HCEC 1CT (cell line): ENCODE measurements at regions not wholly inside any gene's neighbourhood (a gene's known extent, or its start where the extent isn't known, plus 50 kb on each side); places are given as distances from the start of the nearest gene placed in this dataset.

Source experiments
- DNase-seq: peaks from one replicate; pipeline ENCODE4 v3.0.0-alpha.2; 2017

DNA sequence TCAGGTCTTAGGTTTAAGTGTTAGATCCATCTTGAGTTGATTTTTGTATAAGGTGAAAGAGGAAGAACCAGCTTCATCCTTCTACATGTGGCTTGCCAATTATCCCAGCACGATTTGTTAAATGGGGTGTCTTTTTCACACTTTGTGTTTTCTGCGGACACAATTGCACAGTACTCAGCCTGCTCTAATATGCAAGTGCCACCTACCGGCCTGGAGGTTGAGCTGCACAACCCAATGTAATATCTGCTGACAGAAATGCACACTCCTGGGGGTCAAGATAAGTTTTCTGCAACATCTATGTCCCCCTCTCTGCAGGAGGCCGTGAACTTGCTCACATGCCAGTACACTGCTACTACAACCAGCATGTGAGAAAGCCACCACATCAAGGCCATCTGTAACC is 791.9 kb upstream of the ROBO1 start:
- DNase-seq, result no peak

DNA sequence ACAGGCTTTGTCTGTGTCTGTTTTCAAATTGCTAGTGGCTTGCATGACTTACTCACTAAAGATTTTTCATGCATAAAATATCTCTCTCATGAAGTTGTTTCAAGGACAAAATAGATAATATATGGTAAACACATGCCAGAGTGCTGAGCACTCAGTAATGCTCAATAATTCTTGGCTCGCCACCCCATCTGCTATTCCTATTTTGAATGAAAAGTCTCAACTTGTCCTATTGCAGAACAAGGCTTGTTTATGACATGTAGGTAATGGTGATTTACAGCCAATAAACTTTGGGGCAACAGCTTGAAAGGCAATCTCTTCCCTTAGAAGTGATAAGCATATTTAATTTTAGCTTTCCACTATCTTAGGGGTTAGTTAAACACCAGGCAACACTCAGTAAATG is 789.0 kb upstream of the ROBO1 start:
- no peak for DNase-seq

DNA sequence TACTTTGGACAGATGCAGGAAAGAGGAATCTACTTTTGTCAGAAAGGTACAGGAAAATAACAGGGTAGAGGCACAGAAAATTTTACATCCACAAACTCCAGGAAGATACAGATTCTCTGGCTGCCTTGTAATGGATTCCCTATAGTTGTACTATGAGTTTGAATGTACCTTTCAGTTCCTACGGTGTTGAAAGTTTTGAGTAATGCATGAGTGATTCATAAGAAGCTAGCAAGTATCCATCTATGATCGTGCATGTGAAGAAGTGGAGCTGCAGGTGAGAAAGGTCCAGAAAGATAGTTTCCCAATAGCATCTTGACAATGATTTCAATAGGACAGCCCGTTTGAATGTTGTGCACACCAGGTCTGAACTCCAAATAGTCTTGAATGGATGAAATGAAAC is 786.5 kb upstream of the ROBO1 start:
- no peak for DNase-seq

DNA sequence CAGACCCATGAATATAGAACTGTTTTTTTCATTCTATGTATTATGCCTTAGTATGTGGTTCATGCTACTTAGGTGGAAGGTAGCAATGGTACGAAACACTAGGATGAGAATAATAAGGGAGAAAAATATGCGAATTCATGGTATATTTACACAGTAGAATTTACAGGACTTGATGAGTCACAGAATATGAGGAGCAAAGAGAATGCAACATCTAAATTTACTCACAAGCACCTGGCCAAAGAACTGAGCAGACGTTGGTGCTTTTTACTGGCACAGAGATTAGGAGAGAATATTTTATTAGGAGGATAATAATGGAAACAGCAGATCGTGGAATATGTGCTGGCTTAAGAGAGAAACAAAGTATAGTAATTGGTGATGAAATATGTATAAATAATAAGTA is 785.4 kb upstream of the ROBO1 start:
- no peak for DNase-seq

DNA sequence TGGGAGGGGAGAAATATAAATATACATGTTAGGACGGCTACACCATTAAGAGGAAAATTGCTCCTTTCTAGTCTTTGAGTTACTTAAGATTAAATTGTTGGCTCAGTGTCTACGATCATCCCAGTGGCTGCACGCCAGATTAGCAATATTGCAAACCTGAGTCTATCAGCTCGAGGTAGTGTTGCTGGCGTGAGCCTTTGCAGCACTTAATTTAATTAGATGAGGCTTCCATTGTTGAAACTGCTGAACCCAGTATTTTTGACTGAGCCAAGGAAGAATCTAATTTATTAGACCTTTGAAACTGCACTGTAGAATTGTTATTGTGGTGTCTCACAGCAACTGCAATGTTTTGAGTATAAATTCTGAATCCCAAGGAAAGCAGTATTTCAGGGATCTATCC is 782.4 kb upstream of the ROBO1 start:
- DNase-seq, result no peak

DNA sequence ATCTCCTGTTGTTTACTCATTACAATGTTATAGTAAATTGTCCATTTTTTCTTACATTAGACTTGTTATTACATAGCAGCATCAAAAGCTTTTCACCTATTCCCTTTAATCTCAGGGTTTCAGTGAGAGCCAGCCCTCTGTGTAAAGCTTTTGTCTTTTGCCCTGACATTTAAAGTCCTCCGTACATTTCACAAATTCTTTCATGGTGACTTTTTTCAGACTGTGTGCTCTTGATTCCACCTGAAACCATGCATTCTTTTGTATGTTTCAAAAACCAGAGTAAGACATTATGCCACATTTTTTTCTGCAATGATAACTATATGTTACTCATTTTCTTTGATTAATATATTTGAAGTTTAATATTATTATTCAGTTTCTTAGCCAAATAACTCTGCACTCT is 781.4 kb upstream of the ROBO1 start:
- DNase-seq, result no peak

DNA sequence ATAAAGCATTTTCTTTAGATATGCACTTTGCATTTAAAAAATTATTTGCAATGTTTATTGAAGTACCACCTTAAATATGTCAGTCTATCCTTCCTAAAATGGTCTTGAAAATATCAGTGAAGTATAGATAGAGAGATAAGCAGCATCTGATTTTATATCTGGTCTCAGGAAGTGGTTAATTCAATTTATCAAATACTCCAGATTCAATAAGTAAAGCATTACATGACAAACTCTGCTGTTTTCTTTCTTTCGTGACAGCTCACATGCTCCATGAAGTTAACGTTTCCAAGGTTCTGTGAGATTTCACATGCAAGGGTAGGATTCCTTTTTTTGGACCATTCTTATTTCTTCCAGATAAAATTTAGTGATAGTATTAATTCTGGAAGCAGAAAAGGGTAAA is 775.4 kb upstream of the ROBO1 start:
- no peak for DNase-seq

DNA sequence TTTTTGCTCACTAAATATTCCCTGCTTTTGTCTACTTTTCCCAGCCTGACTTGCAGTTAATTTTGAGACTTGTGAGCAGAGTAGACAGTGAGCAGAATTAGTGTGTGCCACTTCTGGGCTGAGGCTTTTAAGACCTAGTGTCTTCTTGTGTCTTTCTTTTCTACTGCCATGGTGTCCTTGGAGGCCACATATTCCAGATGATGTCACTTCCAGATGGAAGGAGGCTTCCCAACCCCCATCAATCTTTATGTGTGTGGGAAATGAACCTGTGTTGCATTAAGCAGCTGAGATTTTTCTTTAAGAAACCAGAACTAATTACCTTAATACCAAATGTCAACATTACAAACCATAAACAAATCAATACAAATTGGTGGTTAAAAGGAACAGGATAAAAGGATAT is 774.7 kb upstream of the ROBO1 start:
- no peak for DNase-seq

DNA sequence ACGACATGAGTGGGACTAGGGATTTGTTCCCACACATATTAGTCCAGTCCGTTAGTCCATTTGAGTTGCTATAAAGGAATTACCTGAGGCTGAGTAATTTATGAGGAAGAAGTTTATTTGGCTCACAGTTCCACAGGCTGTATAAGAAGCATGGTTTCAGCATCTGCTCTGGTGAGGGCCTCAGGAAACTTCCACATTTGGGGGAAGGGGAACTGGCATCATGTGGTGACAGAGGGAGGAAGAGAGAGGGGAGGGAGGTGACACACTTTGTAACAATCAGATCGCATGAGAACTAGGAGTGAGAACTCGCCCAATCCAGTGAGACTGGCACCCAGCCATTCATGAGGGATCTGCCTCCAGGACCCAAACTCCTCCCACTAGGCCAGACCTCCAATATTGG is 769.9 kb upstream of the ROBO1 start:
- no peak for DNase-seq

DNA sequence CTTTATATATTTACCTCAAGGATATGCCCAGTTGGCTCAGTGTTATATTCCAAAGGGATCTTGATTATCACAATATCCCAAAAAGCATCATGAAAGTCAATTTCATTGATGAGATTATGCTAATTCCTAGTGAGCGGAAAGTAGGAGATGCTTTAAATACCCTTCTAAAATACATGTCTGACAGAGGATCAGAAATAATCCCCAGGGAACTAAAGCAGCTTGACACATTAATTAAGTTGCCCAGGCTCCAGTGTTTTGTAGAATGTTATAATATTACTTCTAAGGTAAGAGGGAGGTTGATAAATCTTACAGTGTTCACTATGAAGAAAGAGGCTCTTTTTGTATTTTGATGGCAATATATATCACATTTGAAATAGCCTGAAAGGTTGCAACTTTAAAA is 767.5 kb upstream of the ROBO1 start:
- DNase-seq, result no peak

DNA sequence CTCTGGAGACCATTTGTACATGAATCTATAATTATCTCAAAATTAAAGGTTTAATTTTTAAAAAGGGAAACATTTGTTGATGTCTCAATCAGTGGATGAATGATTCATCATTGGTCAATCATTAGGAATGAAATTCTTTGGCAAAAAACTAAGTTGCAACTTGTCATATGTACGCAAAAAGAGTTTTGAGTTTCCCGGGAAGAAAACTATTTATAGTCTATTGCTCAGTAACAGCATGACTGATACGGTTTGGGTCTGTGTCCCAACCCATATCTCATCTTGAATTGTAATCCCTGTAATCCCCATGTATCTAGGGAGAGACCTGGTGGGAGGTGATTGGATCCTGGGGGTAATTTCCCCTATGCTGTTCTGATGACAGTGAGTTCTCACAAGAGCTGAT is 765.8 kb upstream of the ROBO1 start:
- no peak for DNase-seq

DNA sequence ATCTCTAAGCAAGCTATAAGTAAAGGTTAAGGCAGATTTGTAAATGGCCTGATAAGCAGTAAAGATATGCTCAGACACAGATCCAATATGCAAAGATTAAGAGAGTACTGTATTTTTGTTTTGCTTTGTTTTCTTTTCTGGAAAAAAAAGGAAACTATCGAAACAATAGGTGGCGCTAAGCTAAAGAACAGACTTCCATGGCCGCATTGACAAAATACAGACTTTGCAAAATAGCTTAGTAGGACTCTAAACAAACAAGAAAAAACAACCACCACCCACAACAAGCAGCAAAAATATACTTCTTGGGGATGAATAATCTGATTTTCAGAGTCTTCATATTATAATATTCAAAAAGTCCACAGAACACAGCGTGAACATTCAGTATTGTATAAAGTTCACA is 758.4 kb upstream of the ROBO1 start:
- DNase-seq, result no peak

DNA sequence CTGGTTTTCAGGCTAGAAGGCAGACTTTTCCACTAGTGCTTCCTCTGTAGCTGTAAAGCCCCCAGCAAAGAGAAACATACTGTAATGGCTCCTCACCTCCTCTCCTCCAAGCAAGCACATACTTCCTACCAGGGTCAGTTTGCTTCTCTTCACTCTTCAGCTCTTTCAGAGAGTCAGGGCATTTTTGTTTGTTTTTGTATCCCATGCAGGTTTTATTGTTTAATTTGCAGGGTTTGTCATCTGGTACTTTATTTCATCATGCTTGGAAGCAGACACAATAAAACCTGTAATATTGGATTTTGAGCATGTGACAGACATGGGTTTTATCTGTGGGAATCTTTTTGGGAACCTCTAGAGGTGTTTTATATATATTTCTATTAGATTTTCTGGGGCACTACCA is 753.3 kb upstream of the ROBO1 start:
- no peak for DNase-seq

DNA sequence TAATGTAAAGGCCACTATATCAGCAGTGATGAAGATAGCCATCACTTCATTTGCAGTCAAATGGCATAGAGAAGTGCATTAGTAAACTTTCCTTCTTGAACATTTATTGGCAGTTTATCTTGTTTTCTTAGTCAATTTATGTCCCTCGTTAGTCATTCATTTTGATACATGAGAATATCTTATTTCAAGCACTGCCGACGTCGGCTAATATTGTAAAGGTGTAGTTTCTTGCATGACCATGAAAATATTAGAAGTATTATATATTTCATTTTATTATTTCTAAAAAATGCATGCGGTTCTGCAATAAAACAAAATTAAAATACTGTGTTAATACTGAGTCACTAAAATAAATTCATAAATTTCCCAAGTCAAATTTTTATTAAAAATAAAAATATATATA is 751.6 kb upstream of the ROBO1 start:
- DNase-seq, result no peak

DNA sequence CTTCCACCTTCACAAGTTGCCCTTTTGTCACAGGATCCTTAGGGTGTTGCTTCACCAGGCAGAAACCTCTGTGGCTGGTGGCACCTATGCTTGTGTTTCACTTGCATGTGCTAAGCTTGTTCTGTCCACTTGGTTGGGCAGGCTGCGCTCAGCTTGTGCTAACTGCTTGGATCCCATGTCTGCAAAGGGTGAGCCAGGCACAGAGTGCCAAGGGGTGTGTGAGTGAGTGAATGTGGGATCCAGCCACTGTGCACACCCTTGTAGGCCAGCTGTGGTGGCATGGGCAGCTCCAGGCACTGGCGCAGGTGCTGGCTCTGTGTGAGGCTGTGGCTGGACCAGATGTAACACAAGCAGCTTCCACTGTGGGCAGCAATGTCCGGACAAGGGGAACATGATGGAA is 728.7 kb upstream of the ROBO1 start:
- no peak for DNase-seq

DNA sequence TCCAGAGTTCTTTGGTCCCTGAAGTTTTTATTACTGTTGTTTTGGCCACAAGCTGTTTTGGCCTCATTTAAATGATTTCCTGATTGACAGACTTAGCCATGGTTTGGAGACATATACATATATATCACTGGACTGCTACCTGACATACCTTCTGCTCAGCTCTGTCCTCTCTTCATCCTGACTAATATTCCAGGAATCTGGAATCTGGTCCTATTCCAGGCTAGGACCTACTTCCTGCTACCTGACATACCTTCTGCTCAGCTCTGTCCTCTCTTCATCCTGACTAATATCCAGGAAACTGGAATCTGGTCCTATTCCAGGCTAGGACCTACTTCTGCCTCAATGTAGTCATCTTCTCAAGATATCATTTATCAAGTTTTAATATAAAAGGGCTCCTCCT is 724.4 kb upstream of the ROBO1 start:
- DNase-seq, result no peak

DNA sequence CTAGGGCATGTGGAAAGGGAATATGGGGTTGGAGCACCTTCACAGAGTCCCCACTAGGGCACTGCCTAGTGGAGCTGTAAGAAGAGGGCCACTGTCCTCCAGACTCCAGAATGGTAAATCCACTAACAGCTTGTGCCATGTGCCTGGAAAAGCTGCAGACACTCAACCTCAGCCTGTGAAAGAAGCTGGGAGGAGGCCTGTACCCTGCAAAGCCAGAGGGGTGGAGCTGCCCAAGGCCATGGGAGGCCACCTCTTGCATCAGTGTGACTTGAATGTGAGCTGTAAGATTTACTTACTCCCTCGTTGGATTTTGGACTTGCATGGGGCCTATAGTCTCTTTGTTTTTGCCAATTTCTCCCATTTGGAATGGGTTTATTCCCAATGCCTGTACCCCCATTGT is 705.2 kb upstream of the ROBO1 start:
- DNase-seq, result no peak

DNA sequence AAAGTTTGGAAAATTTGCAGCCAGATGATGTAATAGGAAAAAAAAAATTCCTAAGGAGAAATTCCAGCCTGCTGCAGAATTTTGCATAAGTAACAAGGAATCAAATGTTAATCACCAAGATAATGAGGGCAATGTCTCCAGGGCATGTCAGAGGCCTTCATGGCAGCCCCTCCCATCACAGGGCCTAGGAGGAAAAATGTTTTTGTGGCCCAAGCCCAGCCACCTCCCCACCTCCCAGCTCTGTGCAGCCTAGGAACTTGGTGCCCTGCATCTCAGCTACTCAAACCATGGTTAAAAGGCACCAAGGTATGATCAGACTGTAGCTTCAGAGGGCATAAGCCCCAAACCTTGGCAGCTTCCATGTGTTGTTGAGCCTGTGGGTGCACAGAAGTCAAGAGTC is 704.7 kb upstream of the ROBO1 start:
- DNase-seq, result no peak

DNA sequence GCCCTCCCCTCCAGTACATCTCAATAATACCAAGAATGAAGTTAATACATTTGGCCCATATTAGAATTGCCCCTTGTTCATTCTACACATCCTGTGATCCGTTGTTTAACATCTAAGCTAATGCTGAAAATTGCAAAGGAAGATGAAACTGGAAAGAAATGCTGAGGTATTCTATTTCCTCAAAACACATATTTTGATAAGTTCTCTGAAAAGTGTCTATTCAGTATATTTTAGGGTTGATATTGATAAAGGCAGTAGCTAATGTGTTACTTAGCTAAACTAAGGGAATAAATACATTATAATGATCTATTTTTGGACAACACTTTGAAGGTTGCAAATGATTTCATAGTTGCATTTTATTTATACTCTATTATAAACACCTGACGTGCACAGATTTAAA is 702.6 kb upstream of the ROBO1 start:
- DNase-seq, result no peak

DNA sequence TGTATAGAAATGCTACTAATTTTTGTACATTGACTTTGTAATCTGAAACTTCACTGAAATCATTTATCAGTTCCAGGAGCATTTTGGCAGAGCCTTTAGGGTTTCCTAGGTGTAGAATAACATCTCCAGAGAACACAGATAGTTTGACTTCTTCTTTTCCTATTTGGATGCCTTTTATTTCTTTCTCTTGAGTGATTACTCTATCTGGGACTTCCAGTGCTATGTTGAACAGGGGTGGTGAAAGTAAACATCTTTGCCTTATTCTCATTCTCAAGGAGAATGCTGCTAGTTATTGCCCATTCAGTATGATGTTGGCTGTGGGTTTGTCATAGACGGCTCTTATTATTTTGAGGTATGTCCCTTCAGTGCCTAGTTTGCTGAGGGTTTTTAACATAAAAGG is 697.9 kb upstream of the ROBO1 start:
- no peak for DNase-seq

DNA sequence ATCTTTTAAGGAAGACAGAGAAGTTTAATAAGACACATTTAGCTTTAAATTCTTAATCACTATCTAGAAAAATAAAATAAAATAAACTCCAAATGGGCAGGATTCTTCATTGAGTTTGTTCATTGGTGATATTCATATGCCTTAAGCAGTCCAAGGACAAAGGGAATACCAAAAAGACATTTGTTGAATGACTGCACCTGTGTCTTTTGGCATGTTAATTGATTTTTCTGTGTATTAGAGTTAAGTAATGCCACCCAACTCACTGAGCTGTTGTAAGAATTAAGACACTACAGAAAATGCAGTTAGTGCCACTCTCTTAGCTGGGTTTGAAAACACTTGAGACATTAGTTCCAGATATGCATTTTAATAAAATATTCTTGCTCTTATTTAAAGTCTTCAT is 683.6 kb upstream of the ROBO1 start:
- no peak for DNase-seq

DNA sequence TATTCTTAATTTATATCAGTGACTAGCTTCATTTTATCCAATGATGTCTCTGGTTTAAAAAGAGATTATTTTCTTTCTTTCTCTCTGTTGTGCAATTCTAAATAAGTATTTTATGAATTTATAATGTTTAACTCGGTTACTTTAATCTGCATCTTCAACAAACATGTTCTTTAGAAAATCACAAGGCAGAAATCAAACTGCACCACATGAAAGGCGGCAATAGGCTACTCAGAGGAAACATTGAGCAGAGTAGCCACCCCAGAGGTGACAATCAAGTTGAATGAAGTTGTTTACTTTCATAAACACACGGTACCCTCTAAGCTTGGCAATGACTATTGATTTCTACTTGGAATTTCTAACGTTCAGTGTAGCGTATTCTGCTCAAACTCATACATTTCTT is 677.8 kb upstream of the ROBO1 start:
- no peak for DNase-seq

DNA sequence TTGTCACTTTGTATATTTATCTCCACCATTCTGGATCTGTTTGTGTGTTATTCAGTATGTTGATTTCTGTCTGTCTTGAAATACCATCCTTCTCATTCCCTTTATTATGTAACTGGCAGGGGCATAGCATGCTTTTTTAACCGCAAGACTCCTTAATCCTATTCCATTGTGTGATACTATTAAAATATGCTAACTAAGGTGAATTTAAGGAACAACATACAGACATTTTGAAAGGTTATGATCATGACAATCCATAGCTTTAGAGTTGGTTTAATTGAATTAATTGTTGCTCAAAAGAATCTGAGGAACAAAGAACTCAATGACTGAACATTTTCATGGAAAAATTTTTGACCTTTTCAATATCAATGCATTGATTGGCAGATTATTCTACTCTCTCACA is 677.3 kb upstream of the ROBO1 start:
- no peak for DNase-seq

DNA sequence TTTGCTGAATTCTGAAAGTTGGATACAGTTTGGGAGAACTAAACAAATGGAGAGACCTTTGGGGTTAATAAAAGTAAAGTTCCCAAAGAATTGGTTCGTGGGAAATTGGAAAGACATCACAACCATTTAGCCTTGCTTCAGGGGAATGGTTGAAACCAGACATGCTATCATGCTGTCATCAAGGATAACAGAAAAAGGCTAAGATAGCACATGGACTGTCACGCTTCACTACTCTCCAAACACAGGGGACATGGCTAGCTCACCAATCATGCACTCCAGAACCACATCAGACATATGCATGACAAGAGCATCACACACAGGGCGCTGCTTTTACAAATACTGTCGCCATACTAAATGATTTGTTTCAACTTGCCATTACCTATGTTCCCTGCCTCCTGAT is 671.7 kb upstream of the ROBO1 start:
- no peak for DNase-seq

DNA sequence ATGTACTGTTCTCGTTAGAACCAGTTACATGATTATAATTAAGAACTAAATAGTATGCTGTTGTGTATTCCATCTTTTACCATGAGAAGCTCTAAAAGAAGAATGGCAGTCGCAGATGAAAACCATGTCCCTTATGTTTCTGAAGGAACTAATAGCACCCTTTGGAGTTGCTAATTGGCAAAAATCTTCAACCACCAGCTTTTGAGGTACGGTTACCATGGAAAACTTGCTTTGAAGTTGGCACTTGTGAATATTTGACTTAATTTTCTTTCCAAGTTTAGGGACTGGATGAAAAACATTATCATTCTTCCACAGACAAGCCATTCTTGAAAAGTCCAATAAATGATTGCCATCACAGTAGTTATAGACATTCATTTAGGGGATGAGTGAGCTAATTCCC is 666.6 kb upstream of the ROBO1 start:
- no peak for DNase-seq

DNA sequence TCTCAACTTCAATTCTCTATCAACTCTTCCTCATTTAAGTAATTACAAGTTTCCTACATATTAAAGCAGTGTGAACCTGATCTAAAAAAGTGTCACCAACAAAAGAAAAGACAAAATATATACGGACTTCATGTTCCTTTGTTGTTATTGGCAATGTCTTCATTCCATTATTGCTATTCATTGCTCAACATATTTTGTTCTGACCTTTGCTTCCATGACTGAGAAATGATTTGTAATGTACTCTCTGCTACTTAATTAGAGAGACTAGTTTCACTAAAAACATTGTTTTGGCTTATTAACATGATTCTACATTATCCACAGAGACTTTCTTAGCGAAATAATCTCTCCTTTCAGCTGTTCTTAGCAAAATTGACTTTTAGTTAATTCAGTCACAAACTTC is 657.2 kb upstream of the ROBO1 start:
- no peak for DNase-seq
